ENCODE measurements at regions not wholly inside any gene's neighbourhood (a gene's known extent, or its start where the extent isn't known, plus 50 kb on each side); places are given as distances from the start of the nearest gene placed in this dataset.
"Not testable (repeated sequence)": the region's sequence is repeated elsewhere in the genome, so short reads cannot be mapped to it uniquely, and the experiment has no call there.

DNA sequence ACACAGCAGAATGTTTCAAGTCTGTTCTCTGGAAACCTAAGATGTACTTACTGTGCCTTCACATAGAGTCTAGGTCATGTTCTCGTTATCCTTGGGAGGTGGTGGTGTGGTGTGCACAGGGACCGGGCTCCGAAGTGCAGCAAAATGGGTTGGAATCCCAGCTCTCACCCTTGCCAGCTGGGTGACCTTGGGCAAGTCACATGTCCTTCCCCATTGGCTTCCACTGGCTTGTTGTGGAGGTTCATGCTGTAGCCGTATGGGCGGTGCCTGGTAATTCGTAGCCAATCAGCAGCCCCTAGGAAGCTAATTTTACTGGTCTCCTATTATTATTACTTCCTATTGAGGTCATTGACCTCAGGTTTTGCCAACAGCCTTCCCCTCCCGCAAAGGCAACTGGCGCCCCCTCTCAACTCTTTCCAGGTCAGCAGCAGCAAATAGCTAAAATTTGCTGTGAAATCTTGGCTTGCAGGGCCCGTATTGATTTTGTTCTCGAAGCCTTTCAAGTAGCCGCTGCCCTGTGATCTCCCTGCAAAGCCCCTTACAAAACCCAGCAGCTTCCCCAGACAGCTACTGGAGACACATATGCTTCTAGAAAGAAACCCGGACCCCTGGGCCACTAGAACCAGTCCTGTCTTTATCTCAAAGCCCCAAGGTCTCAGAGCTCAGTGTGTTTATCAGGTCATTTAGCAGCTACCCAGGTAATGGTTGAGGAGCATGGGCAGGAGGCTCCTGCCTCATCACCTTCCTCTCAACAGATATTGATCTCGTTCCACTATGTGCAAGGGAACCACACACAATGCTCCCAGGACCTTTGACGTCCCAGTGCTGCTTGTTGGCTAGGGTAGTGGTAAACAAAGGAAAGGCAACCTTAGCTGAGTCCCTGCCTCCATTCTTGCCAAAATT is 66.5 kb upstream of the SLC1A4 start:
- DNase-seq, result no peak
- H3K4me1 Mint-ChIP-seq, result peaks cover 18% of the 10 kb centered on the region
- H3K27ac Mint-ChIP-seq, result no peak overlapping the region
- peaks cover 2% of the 10 kb centered on the region for H3K36me3 Mint-ChIP-seq (ENCODE audit: low read depth)
- peaks cover 13% of the 10 kb centered on the region for H3K9me3 Mint-ChIP-seq
- no peak overlapping the region for H3K4me3 Mint-ChIP-seq
- peaks cover 1% of the 10 kb centered on the region for H3K27me3 Mint-ChIP-seq
- intact Hi-C loops (cut with micrococcal nuclease), result no loop called here

GRCh38 chr2:64923385-64923710 is 65.9 kb upstream of the SLC1A4 start:
- peaks cover 13% of the 10 kb centered on the region for H3K4me1 Mint-ChIP-seq

GRCh38 chr2:64924170-64924934 is 64.8 kb upstream of the SLC1A4 start:
- peaks cover 2% of the 10 kb centered on the region for H3K36me3 Mint-ChIP-seq (ENCODE audit: low read depth)
- H3K27me3 Mint-ChIP-seq, result peaks cover 1% of the 10 kb centered on the region
- intact Hi-C loops (cut with micrococcal nuclease), result no loop called here
- peaks cover 4% of the 10 kb centered on the region for H3K4me1 Mint-ChIP-seq
- peaks cover 13% of the 10 kb centered on the region for H3K9me3 Mint-ChIP-seq
- H3K27ac Mint-ChIP-seq, result no peak overlapping the region
- DNase-seq, result no peak
- no peak overlapping the region for H3K4me3 Mint-ChIP-seq

More at GRCh38 chr2:64923385-64923710, 65.9 kb upstream of the SLC1A4 start:
- peaks cover 13% of the 10 kb centered on the region for H3K9me3 Mint-ChIP-seq
- intact Hi-C loops (cut with micrococcal nuclease), result no loop called here
- DNase-seq, result no peak
- peaks cover 1% of the 10 kb centered on the region for H3K27me3 Mint-ChIP-seq
- H3K27ac Mint-ChIP-seq, result no peak overlapping the region
- H3K36me3 Mint-ChIP-seq (ENCODE audit: low read depth), result peaks cover 2% of the 10 kb centered on the region
- H3K4me3 Mint-ChIP-seq, result no peak overlapping the region

DNA sequence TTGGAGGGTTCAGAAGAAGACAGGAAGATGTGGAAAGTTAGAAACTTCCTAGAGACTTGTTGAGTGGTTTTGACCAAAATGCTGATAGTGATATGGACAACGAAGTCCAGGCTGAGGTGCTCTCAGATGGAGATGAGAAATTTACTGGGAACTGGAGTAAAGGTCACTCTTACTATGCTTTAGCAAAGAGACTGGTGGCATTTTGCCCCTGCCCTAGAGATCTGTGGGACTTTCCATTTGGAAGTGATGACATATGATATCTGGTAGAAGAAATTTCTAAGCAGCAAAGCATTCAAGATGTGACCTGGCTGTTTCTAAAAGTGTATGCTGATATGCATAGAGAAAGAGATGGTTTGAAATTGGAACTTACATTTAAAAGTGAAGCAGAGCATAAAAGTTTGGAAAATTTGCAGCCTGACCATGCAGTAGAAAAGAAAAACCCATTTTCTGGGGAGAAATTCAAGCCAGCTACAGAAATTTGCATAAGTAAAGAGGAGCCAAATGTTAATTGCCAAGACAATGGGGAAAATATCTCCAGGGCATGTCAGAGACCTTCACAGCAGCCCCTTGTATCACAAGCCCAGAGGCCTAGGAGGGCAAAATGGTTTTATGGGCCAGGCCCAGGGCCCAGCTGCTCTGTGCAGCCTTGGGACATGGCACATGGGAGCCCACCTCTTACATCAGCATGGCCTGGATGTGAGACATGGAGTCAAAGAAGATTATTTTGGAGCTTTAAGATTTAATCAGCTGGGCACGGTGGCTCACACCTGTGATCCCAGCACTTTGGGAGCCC is 63.1 kb upstream of the SLC1A4 start:
- H3K4me3 Mint-ChIP-seq; H3K27ac Mint-ChIP-seq; DNase-seq; H3K4me1 Mint-ChIP-seq; intact Hi-C loops (cut with micrococcal nuclease); H3K36me3 Mint-ChIP-seq (ENCODE audit: low read depth): not testable (repeated sequence)
- Mint-ChIP-seq H3K9me3 (peaks cover 16% of the 10 kb centered on the region), H3K27me3 (peaks cover 11% of the 10 kb centered on the region)

- Mint-ChIP-seq H3K4me3 (no peak overlapping the region), H3K27me3 (peaks cover 21% of the 10 kb centered on the region), H3K4me1 (peaks cover 3% of the 10 kb centered on the region), H3K9me3 (peaks cover 20% of the 10 kb centered on the region), H3K27ac (no peak overlapping the region), H3K36me3 (ENCODE audit: low read depth) (peaks cover 4% of the 10 kb centered on the region)
- no peak for DNase-seq
- intact Hi-C loops (cut with micrococcal nuclease), result no loop called here
Observed at GRCh38 chr2:64928813-64929212, 60.4 kb upstream of the SLC1A4 start.

DNA sequence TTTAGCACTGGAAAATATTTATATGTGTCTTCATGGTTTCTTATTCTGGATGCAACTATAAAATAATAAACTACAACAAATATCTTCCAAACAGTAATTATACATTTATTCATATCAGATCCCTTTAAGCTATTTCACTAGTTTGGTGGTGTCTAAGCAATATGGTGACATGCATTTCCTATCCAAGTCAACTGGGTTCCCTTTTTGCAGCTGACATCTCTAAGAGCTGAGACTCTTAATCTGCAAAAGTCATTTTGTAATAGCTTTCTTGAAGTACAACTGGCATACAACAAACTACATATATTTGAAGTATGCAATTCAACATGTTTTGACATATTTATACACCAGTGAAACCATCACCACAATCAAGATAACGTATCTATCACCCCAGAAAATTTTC is 59.9 kb upstream of the SLC1A4 start:
- Mint-ChIP-seq H3K27me3 (peaks cover 21% of the 10 kb centered on the region), H3K4me1 (peaks cover 3% of the 10 kb centered on the region), H3K36me3 (ENCODE audit: low read depth) (peaks cover 4% of the 10 kb centered on the region), H3K9me3 (peaks cover 23% of the 10 kb centered on the region), H3K27ac (no peak overlapping the region), H3K4me3 (no peak overlapping the region)
- no peak for DNase-seq
- intact Hi-C loops (cut with micrococcal nuclease), result no loop called here

- no peak overlapping the region for H3K27ac Mint-ChIP-seq
- peaks cover 21% of the 10 kb centered on the region for H3K27me3 Mint-ChIP-seq
- intact Hi-C loops (cut with micrococcal nuclease), result no loop called here
- peaks cover 30% of the 10 kb centered on the region for H3K9me3 Mint-ChIP-seq
- peaks cover 4% of the 10 kb centered on the region for H3K36me3 Mint-ChIP-seq (ENCODE audit: low read depth)
- DNase-seq, result no peak
- H3K4me1 Mint-ChIP-seq, result peaks cover 3% of the 10 kb centered on the region
- H3K4me3 Mint-ChIP-seq, result no peak overlapping the region
Observed at GRCh38 chr2:64930258-64930671, 58.9 kb upstream of the SLC1A4 start.

GRCh38 chr2:64931246-64932115 is 57.7 kb upstream of the SLC1A4 start:
- Mint-ChIP-seq H3K4me3 (no peak overlapping the region), H3K27me3 (peaks cover 21% of the 10 kb centered on the region), H3K9me3 (peaks cover 36% of the 10 kb centered on the region), H3K36me3 (ENCODE audit: low read depth) (peaks cover 7% of the 10 kb centered on the region), H3K27ac (no peak overlapping the region), H3K4me1 (peaks cover 3% of the 10 kb centered on the region)
- intact Hi-C loops (cut with micrococcal nuclease), result no loop called here
- no peak for DNase-seq

DNA sequence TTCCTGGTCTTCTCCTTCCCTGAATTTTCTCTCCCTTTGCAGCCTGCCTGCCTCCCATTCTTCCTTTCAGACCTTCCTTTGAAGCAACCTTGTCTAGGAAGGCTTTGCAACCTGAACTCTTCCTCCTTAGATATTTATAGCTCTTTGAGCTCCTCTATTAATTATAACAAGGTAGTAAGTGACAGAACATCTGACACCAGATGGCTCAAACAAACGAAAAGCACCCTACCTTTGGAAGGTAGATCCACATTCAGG is 57.2 kb upstream of the SLC1A4 start:
- H3K9me3 Mint-ChIP-seq, result peaks cover 34% of the 10 kb centered on the region
- H3K4me1 Mint-ChIP-seq, result peaks cover 3% of the 10 kb centered on the region
- no peak overlapping the region for H3K4me3 Mint-ChIP-seq
- H3K27me3 Mint-ChIP-seq, result peaks cover 21% of the 10 kb centered on the region
- H3K27ac Mint-ChIP-seq, result no peak overlapping the region
- peaks cover 7% of the 10 kb centered on the region for H3K36me3 Mint-ChIP-seq (ENCODE audit: low read depth)
- intact Hi-C loops (cut with micrococcal nuclease), result no loop called here
- DNase-seq, result no peak

DNA sequence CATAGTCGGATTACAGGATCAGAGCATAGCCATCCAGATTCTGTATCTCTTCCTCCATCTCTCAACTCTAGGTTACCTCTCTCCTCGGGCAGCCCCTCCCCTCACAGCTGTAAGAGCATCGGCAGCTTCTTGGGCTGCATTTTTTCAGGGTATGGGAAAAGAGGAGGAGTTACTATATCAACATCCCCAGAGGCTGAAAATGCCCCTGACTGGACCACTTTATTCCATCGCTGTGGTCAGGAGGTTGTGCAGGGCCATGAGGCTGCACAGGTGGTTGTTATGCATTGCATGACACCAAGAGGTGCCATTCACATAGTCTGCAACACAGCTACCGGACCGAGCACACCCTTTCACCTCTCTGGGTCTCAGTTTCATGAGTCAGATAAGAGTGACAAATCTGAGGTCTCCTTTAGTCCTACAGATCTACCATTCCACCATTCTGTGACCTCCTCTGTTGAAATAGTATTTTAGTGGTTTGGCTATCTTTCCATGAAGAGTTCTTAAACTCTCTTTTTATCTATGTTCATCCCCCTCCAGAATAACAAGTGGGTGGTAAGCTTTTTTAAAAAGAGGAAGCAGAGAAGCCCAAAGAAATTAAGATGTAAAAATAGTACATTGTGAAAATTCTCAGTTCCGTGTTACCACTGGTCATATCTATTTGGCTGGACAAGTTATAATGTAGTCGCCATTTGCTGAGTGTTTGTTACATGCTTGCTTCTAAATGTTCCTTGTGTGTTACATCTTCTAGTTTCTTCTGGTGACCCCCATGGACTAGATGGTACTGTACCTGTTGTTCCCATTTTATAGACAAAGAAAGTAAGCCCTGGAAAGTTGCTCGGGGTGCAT is 56.6 kb upstream of the SLC1A4 start:
- H3K4me3 Mint-ChIP-seq, result no peak overlapping the region
- H3K27ac Mint-ChIP-seq, result no peak overlapping the region
- H3K4me1 Mint-ChIP-seq, result peaks cover 3% of the 10 kb centered on the region
- peaks cover 7% of the 10 kb centered on the region for H3K36me3 Mint-ChIP-seq (ENCODE audit: low read depth)
- H3K27me3 Mint-ChIP-seq, result peaks cover 20% of the 10 kb centered on the region
- intact Hi-C loops (cut with micrococcal nuclease), result no loop called here
- H3K9me3 Mint-ChIP-seq, result peaks cover 28% of the 10 kb centered on the region
- no peak for DNase-seq

DNA sequence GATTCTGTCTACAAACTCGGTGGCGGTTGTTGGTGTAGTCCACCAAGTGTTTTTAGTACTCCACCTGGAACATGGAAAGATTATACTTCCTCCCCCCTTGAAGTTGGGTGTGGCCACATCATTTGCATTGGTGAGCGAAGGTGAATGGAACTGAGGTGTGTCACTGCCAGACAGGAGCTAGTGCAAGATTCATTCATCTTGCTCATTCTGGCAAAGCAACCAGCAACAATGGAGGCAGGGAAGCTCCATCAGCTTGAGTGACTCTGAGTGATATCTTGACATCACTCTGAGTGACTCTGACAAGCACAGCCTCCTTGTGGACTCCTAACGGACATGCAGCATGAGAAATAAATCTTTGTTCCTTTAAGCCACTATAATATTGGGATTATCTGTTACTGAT is 54.7 kb upstream of the SLC1A4 start:
- no peak for DNase-seq
- intact Hi-C loops (cut with micrococcal nuclease), result no loop called here
- Mint-ChIP-seq H3K27ac (no peak overlapping the region), H3K4me3 (no peak overlapping the region), H3K4me1 (peaks cover 13% of the 10 kb centered on the region), H3K9me3 (peaks cover 27% of the 10 kb centered on the region), H3K27me3 (peaks cover 19% of the 10 kb centered on the region), H3K36me3 (ENCODE audit: low read depth) (peaks cover 7% of the 10 kb centered on the region)

- H3K9me3 Mint-ChIP-seq, result peaks cover 25% of the 10 kb centered on the region
- H3K36me3 Mint-ChIP-seq (ENCODE audit: low read depth), result peaks cover 4% of the 10 kb centered on the region
- intact Hi-C loops (cut with micrococcal nuclease), result no loop called here
- H3K4me1 Mint-ChIP-seq, result peaks cover 23% of the 10 kb centered on the region
- H3K27ac Mint-ChIP-seq, result no peak overlapping the region
- no peak for DNase-seq
- H3K27me3 Mint-ChIP-seq, result peaks cover 8% of the 10 kb centered on the region
- no peak overlapping the region for H3K4me3 Mint-ChIP-seq
Observed at GRCh38 chr2:64936809-64937208, 52.4 kb upstream of the SLC1A4 start.

DNA sequence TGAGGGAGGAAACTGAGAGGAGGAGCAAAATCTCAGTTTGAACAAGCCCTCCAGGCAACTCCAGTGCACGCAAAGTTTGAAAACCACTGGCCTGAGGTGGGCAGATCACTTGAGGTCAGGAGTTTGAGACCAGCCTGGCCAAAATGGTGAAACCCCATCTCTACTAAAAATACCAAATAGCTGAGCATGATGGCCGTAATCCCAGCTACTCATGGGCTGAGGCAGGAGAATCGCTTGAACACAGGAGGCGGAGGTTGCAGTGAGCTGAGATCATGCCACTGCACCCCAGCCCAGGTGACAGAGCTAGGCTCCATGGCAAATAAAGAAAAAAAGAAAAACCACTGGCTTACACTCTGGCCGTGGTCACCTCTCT is 51.9 kb upstream of the SLC1A4 start:
- H3K27ac Mint-ChIP-seq; H3K36me3 Mint-ChIP-seq (ENCODE audit: low read depth); DNase-seq; H3K27me3 Mint-ChIP-seq; intact Hi-C loops (cut with micrococcal nuclease); H3K4me3 Mint-ChIP-seq: not testable (repeated sequence)
- Mint-ChIP-seq H3K9me3 (peaks cover 21% of the 10 kb centered on the region), H3K4me1 (peaks cover 25% of the 10 kb centered on the region)
